HEK293T (cell line): ENCODE measurements at regions not wholly inside any gene's neighbourhood (a gene's known extent, or its start where the extent isn't known, plus 50 kb on each side); places are given as distances from the start of the nearest gene placed in this dataset.
A peak's percentile ranks its signal among the peaks of the same experiment; 100 is the strongest.
"Not testable (repeated sequence)": the region's sequence is repeated elsewhere in the genome, so short reads cannot be mapped to it uniquely, and the experiment has no call there.

Experiments
- CTCF ChIA-PET: fragments of 350-600 bp; formaldehyde crosslinking; extraction: SDS; loops from one replicate; lab custom pipeline; 2021; ENCODE audit warnings: antibody characterized with exemption, inconsistent platforms; lab: Yijun Ruan, JAX
- POLR2A ChIA-PET: fragments of 350-600 bp; formaldehyde crosslinking; extraction: SDS; loops from one replicate; lab custom pipeline; 2020; ENCODE audit warnings: antibody characterized with exemption, inconsistent platforms; lab: Yijun Ruan, JAX
- DNase-seq: peaks from one replicate; pipeline ENCODE4 v3.0.0; 2012; ENCODE audit warnings: mixed read lengths; ENCODE audit errors: extremely low spot score
- ARNT ChIP-seq: fragments of 450-650 bp; IDR thresholded peaks from 2 replicates; pipeline ENCODE4 v1.6.1; 2017; ENCODE audit warnings: mild to moderate bottlenecking
- BHLHE40 ChIP-seq: fragments of 450-650 bp; IDR thresholded peaks from 2 replicates; pipeline ENCODE4 v1.6.1; 2016; ENCODE audit warnings: mild to moderate bottlenecking, moderate library complexity, borderline replicate concordance
- ELF4 ChIP-seq: fragments of 450-650 bp; IDR thresholded peaks from 2 replicates; pipeline ENCODE4 v1.6.1; 2017; ENCODE audit warnings: antibody characterized with exemption
- FOXA1 ChIP-seq: fragments of 450-650 bp; IDR thresholded peaks from 2 replicates; pipeline ENCODE4 v1.6.1; 2016; ENCODE audit warnings: mild to moderate bottlenecking
- FOXK2 ChIP-seq: fragments of 450-650 bp; IDR thresholded peaks from 2 replicates; pipeline ENCODE4 v1.6.1; 2016; ENCODE audit warnings: mild to moderate bottlenecking
- FOXM1 ChIP-seq: fragments of 450-650 bp; IDR thresholded peaks from 2 replicates; pipeline ENCODE4 v1.6.1; 2017; ENCODE audit warnings: mild to moderate bottlenecking, borderline replicate concordance
- HDGF ChIP-seq: fragments of 450-650 bp; IDR thresholded peaks from 2 replicates; pipeline ENCODE4 v1.6.1; 2017; ENCODE audit warnings: antibody characterized with exemption, borderline replicate concordance
- L3MBTL2 ChIP-seq: fragments of 450-650 bp; conservative IDR thresholded peaks from 2 replicates; pipeline ENCODE4 v1.6.1; 2016; ENCODE audit warnings: mild to moderate bottlenecking
- NFRKB ChIP-seq: fragments of 450-650 bp; IDR thresholded peaks from 2 replicates; pipeline ENCODE4 v1.6.1; 2016; ENCODE audit warnings: mild to moderate bottlenecking, moderate library complexity
- SP1 ChIP-seq: fragments of 450-650 bp; IDR thresholded peaks from 2 replicates; pipeline ENCODE4 v1.6.1; 2017
- SUZ12 ChIP-seq: fragments of 450-650 bp; IDR thresholded peaks from 2 replicates; pipeline ENCODE4 v1.6.1; 2016; ENCODE audit warnings: mild to moderate bottlenecking
- TARDBP ChIP-seq: fragments of 450-650 bp; IDR thresholded peaks from 2 replicates; pipeline ENCODE4 v1.6.1; 2016
- ZNF384 ChIP-seq: fragments of 450-650 bp; IDR thresholded peaks from 2 replicates; pipeline ENCODE4 v1.6.1; 2016

- no peak for TF ChIP-seq ELF4
- TF ChIP-seq BHLHE40 = no peak
- no peak for TF ChIP-seq L3MBTL2
- no peak for TF ChIP-seq FOXK2
- TF ChIP-seq FOXM1 = no peak
- CTCF ChIA-PET = interaction anchor here (0.6 to 3.5 kb wide), 16 partner anchors 10 to 583 kb away, joined by 3 to 45 read pairs (median 4); no protein-coding TSS in a partner anchor
- POLR2A ChIA-PET = interaction anchor here (0.9 kb wide), 1 partner anchor 234 kb away, joined by 3 read pairs; no protein-coding TSS in a partner anchor
- peak; percentile 86 for DNase-seq
These were observed 116.8 kb upstream of the PRSS1 start for GRCh38 chr7:142632271-142633134.

GRCh38 chr7:142629588-142630260 lies 119.5 kb upstream of the PRSS1 start:
- ChIA-PET POLR2A (no interaction called here), CTCF (interaction anchor here (0.9 to 1.4 kb wide), 2 partner anchors 153 to 182 kb away, joined by 3 to 5 read pairs; no protein-coding TSS in a partner anchor)
- DNase-seq = no peak
- TF ChIP-seq FOXM1 (no peak), SP1 (no peak)

GRCh38 chr7:142628945-142629344 lies 120.3 kb upstream of the PRSS1 start:
- ChIA-PET POLR2A (no interaction called here), CTCF (interaction anchor here (0.8 to 1.1 kb wide), 2 partner anchors 154 to 184 kb away, joined by 4 to 5 read pairs; no protein-coding TSS in a partner anchor)
- no peak for TF ChIP-seq FOXA1
- no peak for TF ChIP-seq SP1
- TF ChIP-seq TARDBP = no peak
- no peak for DNase-seq

GRCh38 chr7:142627223-142627622 lies 122.0 kb upstream of the PRSS1 start:
- POLR2A ChIA-PET = not testable (repeated sequence)
- CTCF ChIA-PET = interaction anchor here (1.1 kb wide), 1 partner anchor 156 kb away, joined by 3 read pairs; no protein-coding TSS in a partner anchor

GRCh38 chr7:142626420-142627035 lies 122.7 kb upstream of the PRSS1 start:
- no peak for TF ChIP-seq FOXA1
- TF ChIP-seq SP1 = no peak
- no peak for TF ChIP-seq ARNT
- no peak for TF ChIP-seq BHLHE40
- TF ChIP-seq ZNF384 = no peak
- TF ChIP-seq L3MBTL2 = no peak
- TF ChIP-seq ELF4 = no peak
- no peak for TF ChIP-seq HDGF
- no peak for TF ChIP-seq FOXK2
- ChIA-PET POLR2A (no interaction called here), CTCF (interaction anchor here (1.1 to 1.4 kb wide), 4 partner anchors 20 to 185 kb away, joined by 3 to 4 read pairs (median 3); no protein-coding TSS in a partner anchor)
- peak; percentile 68 for DNase-seq

More at GRCh38 chr7:142627223-142627622, 122.0 kb upstream of the PRSS1 start:
- not testable (repeated sequence) for DNase-seq

GRCh38 chr7:142625216-142625615 lies 124.1 kb upstream of the PRSS1 start:
- POLR2A ChIA-PET, DNase-seq: not testable (repeated sequence)
- CTCF ChIA-PET = interaction anchor here (0.8 to 1.4 kb wide), 6 partner anchors 14 to 182 kb away, joined by 3 to 4 read pairs (median 4); no protein-coding TSS in a partner anchor

GRCh38 chr7:142620402-142620801 lies 128.9 kb upstream of the PRSS1 start:
- DNase-seq = no peak
- ChIA-PET POLR2A (no interaction called here), CTCF (no interaction called here)
- no peak for TF ChIP-seq FOXM1
- no peak for TF ChIP-seq BHLHE40
- no peak for TF ChIP-seq ELF4
- no peak for TF ChIP-seq ARNT
- TF ChIP-seq SUZ12 = no peak
- no peak for TF ChIP-seq NFRKB
- no peak for TF ChIP-seq FOXA1
- no peak for TF ChIP-seq SP1

- ChIA-PET CTCF (no interaction called here), POLR2A (no interaction called here)
- no peak for DNase-seq
- TF ChIP-seq TARDBP (no peak), L3MBTL2 (no peak), NFRKB (no peak)
These were observed 130.5 kb upstream of the PRSS1 start for GRCh38 chr7:142618655-142619351.
